Ovary (tissue), 3 donors: ENCODE measurements at regions not wholly inside any gene's neighbourhood (a gene's known extent, or its start where the extent isn't known, plus 50 kb on each side); places are given as distances from the start of the nearest gene placed in this dataset.

Experiments used
- CTCF ChIP-seq, 3 donors: fragments of 450-650 bp in 2 of 3; fragments of 200-600 bp in 1 of 3; IDR thresholded peaks; one replicate each; pipeline versions ENCODE4 v1.5.1 to v1.8.0; 2016 to 2022; ENCODE audit warnings: antibody characterized with exemption in 3 of 3, mild to moderate bottlenecking in 1 of 3
- POLR2A ChIP-seq: fragments of 450-650 bp; IDR thresholded peaks from one replicate; pipeline ENCODE4 v1.6.1; 2017; ENCODE audit warnings: antibody characterized with exemption, mild to moderate bottlenecking, moderate library complexity
- donor health status: DM: no; HTN: no; CAD: no.

DNA sequence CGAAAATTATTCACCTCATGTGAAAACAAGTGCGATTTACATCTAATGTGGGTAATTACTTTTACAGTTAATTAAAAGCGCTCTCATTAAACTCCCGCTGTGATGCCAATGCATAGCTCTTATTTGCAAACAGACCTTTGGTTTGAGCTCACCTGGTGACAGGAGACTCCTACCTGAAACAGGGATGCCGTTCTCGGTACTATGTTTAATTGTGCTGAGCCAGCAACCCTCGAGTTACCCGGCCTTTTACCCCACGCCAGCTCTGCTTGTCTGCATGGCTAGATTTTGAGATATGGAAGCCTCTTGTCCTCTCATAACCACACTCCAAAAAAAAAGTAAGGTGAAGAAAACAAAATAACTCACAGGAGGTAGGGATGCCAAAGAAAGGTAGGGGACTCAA lies 690.4 kb upstream of the RBFOX1 start:
- TF ChIP-seq CTCF (IDR thresholded peaks at IDR 0.05) (no peak), POLR2A (no peak)
